SH-SY5Y (cell line): ENCODE measurements at regions not wholly inside any gene's neighbourhood (a gene's known extent, or its start where the extent isn't known, plus 50 kb on each side); places are given as distances from the start of the nearest gene placed in this dataset.

Source experiments
- GATA2 ChIP-seq: IDR thresholded peaks from 2 replicates; pipeline ENCODE4 v1.6.1; 2011; ENCODE audit warnings: mild to moderate bottlenecking, low read depth, low read length
- GATA3 ChIP-seq: IDR thresholded peaks from 2 replicates; pipeline ENCODE4 v1.6.1; 2011; ENCODE audit warnings: low read depth, mild to moderate bottlenecking, low read length, moderate library complexity

DNA sequence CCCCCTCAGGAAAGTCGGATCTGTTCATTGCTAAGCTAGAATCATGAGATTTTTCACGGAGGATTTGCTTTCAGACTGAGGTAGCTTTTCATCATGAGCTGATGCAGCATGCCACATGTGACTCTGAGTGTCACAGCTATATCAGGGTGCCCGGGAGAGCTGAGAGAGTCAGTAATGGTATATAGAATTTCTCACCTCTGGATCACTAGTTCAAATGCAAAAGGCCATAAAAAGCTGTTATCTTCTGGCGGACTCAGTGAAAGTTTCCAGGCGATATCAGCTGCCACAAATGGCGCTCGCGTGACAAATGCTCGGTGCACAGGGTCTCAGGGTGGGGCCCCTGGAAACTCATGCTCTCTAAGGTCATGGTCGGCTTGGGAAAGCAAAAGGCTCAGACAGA lies 150.1 kb downstream of the DHX15 start:
- TF ChIP-seq GATA2, result no peak
- no peak for TF ChIP-seq GATA3

GRCh38 chr4:24433515-24434214 lies 150.7 kb downstream of the DHX15 start:
- TF ChIP-seq GATA2 (no peak), GATA3 (no peak)

DNA sequence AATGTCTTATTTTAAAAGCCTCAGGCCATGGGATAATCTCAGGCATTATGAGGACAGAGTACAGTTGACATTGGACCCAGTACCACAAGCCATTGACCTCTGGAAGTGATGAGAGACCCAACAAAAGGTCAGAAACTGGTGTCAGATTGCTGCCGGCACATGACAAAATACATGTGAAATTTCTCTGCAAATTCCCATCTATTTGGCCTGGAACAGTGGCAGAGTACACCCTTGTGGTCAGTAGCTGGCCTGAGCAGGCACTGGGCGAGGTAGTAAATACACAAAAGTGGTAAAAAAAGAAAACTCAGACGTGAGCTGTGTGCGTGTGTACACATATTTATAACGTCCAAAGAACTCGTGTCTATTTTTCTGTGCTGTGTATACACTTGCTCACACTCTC lies 155.5 kb downstream of the DHX15 start:
- no peak for TF ChIP-seq GATA2
- TF ChIP-seq GATA3, result no peak

- no peak for TF ChIP-seq GATA2
- no peak for TF ChIP-seq GATA3
Measured at GRCh38 chr4:24426557-24426956, 157.8 kb downstream of the DHX15 start.

GRCh38 chr4:24425863-24426262 lies 158.5 kb downstream of the DHX15 start:
- TF ChIP-seq GATA3 (no peak), GATA2 (no peak)

- TF ChIP-seq GATA3, result no peak
- no peak for TF ChIP-seq GATA2
Measured at GRCh38 chr4:24423670-24424069, 160.7 kb downstream of the DHX15 start.

- TF ChIP-seq GATA3, result no peak
- no peak for TF ChIP-seq GATA2
Measured at GRCh38 chr4:24422644-24423043, 161.7 kb downstream of the DHX15 start.

GRCh38 chr4:24419181-24420034 lies 164.9 kb downstream of the DHX15 start:
- TF ChIP-seq GATA3, result no peak
- TF ChIP-seq GATA2, result no peak

DNA sequence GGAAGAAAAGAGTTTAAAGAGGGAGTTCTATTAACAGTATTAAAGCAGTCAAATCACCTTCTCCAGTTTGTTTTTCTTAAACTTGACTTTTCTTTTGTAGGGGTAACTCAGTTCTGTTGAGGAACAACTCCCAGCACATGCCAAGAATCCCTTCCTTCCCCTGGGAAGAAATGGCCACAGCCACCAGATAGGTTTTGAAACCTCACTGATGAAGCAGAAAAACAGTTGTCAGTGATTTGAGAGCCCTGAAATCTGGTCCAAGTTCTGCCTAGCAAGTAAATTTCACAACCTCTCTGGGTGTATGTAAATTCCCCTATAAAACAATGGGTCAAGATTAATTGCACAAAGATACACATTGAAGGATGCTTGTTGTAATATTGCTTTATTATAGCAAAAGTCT lies 167.1 kb downstream of the DHX15 start:
- TF ChIP-seq GATA3 (no peak), GATA2 (no peak)

DNA sequence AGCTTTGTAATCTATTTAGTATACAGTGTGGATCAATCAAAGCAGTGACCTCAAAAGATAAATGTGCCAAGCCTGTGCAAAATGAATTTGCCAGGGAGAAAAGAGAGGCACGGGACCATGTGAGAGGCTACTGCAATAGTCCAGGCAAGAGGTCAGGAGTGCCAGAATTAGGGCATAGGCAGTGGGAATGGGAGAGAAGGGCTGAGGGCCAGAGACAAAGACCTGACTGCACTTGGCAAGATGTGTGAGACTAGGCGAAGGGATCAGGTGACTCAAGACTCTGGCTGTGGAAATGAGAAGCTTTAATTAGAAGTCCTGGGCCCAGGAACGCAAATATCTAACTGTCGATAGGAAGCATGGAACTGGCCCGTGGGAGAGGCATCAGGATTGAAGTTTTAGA lies 168.1 kb downstream of the DHX15 start:
- TF ChIP-seq GATA3, result no peak
- no peak for TF ChIP-seq GATA2

- TF ChIP-seq GATA2 (no peak), GATA3 (no peak)
Measured at GRCh38 chr4:24413311-24413784, 171.0 kb downstream of the DHX15 start.

DNA sequence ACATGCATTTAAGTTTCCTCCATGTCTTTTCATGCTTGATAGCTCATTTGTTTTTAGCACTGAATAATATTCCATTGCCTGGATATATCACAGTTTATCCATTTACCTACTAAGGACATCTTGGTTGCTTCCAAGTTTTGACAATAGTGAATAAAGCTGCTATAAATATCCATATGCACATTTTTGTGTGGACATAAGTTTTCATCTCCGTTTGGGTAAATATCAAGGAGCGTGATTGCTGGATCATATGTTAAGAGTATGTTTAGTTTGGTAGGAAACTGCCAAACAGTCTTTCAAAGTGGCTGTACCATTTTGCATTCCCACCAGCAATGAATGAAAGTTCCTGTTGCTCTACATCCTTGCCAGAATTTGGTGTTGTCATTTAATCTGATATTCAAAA lies 172.5 kb downstream of the DHX15 start:
- TF ChIP-seq GATA3 (no peak), GATA2 (no peak)

- no peak for TF ChIP-seq GATA3
- no peak for TF ChIP-seq GATA2
Measured at GRCh38 chr4:24411299-24411698, 173.1 kb downstream of the DHX15 start.

DNA sequence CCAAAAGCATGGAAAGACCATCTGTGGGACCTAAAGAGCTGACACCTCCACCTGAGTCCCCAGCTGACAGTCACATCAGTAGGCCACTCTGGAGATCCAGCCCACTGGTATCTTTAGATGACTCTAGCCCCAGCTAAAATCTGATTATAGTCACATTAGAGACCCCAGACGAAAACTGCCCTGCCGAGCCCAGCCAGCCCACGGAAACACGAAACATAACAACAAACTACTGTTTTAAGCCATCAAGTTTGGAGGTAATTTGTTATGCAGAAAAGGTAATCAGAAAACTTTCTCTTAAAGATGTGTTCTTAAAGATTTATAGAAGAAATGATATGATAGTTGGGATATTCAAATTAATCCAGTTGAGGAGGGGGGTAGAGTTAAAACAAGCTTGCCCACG lies 175.7 kb downstream of the DHX15 start:
- TF ChIP-seq GATA3 (no peak), GATA2 (no peak)

GRCh38 chr4:24405926-24406325 lies 178.4 kb downstream of the DHX15 start:
- TF ChIP-seq GATA3, result no peak
- no peak for TF ChIP-seq GATA2
